BJ (cell line): ENCODE measurements at regions not wholly inside any gene's neighbourhood (a gene's known extent, or its start where the extent isn't known, plus 50 kb on each side); places are given as distances from the start of the nearest gene placed in this dataset.

Experiments
- CTCF ChIA-PET: fragments of 350-600 bp; formaldehyde crosslinking; extraction: SDS; loops from one replicate; lab custom pipeline; 2021; ENCODE audit warnings: antibody characterized with exemption, inconsistent platforms; lab: Yijun Ruan, JAX
- POLR2A ChIA-PET: fragments of 300-600 bp; sonication (Branson Sonifier 250); formaldehyde crosslinking; extraction: SDS; loops from one replicate; lab custom pipeline; 2021; ENCODE audit warnings: antibody characterized with exemption; lab: Charles Lee
- DNase-seq: peaks from one replicate; pipeline ENCODE4 v3.0.0-alpha.2; 2011; ENCODE audit warnings: low read depth
- H3K27me3 ChIP-seq: 2 replicates; pipeline ENCODE4 v1.6.0; 2011; ENCODE audit warnings: low read length; ENCODE audit not compliant: control insufficient read depth, insufficient read depth
- H3K36me3 ChIP-seq: 2 replicates; pipeline ENCODE4 v1.5.1; 2011; ENCODE audit warnings: low read length; ENCODE audit not compliant: control insufficient read depth, insufficient read depth
- H3K4me3 ChIP-seq: 2 replicates; pipeline ENCODE4 v1.5.1; 2011; ENCODE audit warnings: low read depth, mild to moderate bottlenecking, control low read depth, low read length
- CTCF ChIP-seq: IDR thresholded peaks from 2 replicates; pipeline ENCODE4 v1.5.1; 2011; ENCODE audit warnings: low read depth, mild to moderate bottlenecking, control low read depth, inconsistent platforms, low read length, moderate library complexity; ENCODE audit not compliant: insufficient read depth

- CTCF ChIA-PET = no interaction called here
- Histone ChIP-seq H3K36me3 (no peaks in the 10 kb centered on the region), H3K27me3 (peaks cover 3% of the 10 kb centered on the region), H3K4me3 (no peak overlapping the region)
- POLR2A ChIA-PET = no interaction called here
- DNase-seq = no peak
- no peak for TF ChIP-seq CTCF
Observed at GRCh38 chr21:43297989-43298388, 128.9 kb downstream of the SIK1 start.

- POLR2A ChIA-PET = no interaction called here
- CTCF ChIA-PET = interaction anchor here (0.9 kb wide), 1 partner anchor 8 kb away, joined by 3 read pairs; no protein-coding TSS in a partner anchor
- peaks cover 3% of the 10 kb centered on the region for H3K27me3 ChIP-seq
- TF ChIP-seq CTCF = no peak
- H3K4me3 ChIP-seq = no peak overlapping the region
- no peaks in the 10 kb centered on the region for H3K36me3 ChIP-seq
- no peak for DNase-seq
Observed at GRCh38 chr21:43297391-43297981, 128.7 kb downstream of the CRYAA start.

GRCh38 chr21:43295066-43295958, 126.5 kb downstream of the CRYAA start:
- ChIA-PET POLR2A (no interaction called here), CTCF (interaction anchor here (0.6 kb wide), 1 partner anchor 26 kb away, joined by 3 read pairs; no protein-coding TSS in a partner anchor)
- Histone ChIP-seq H3K27me3 (peaks cover 3% of the 10 kb centered on the region), H3K4me3 (no peak overlapping the region), H3K36me3 (no peaks in the 10 kb centered on the region)
- DNase-seq = no peak
- TF ChIP-seq CTCF = no peak

GRCh38 chr21:43294194-43294902, 125.5 kb downstream of the CRYAA start:
- ChIA-PET CTCF (interaction anchor here (0.6 kb wide), 1 partner anchor 25 kb away, joined by 3 read pairs; no protein-coding TSS in a partner anchor), POLR2A (no interaction called here)
- DNase-seq = no peak
- Histone ChIP-seq H3K27me3 (peaks cover 3% of the 10 kb centered on the region), H3K36me3 (no peaks in the 10 kb centered on the region), H3K4me3 (no peak overlapping the region)
- no peak for TF ChIP-seq CTCF

GRCh38 chr21:43292866-43293142, 124.0 kb downstream of the CRYAA start:
- H3K27me3 ChIP-seq = peaks cover 5% of the 10 kb centered on the region
- TF ChIP-seq CTCF = no peak
- H3K36me3 ChIP-seq = no peaks in the 10 kb centered on the region
- ChIA-PET CTCF (no interaction called here), POLR2A (no interaction called here)
- H3K4me3 ChIP-seq = no peak overlapping the region
- no peak for DNase-seq
